HG02943 (cell line): ENCODE measurements at regions not wholly inside any gene's neighbourhood (a gene's known extent, or its start where the extent isn't known, plus 50 kb on each side); places are given as distances from the start of the nearest gene placed in this dataset.

Experiments used
- ATAC-seq: cut with Tn5 transposase; IDR thresholded peaks from one replicate; pipeline ENCODE4 v1.9.1; 2021; ENCODE audit warnings: mild to moderate bottlenecking, low read depth, moderate library complexity; ENCODE audit not compliant: unreplicated experiment

- ATAC-seq = no peak
Observed at GRCh38 chr10:84766923-84767322, 438.5 kb downstream of the CCSER2 start.

DNA sequence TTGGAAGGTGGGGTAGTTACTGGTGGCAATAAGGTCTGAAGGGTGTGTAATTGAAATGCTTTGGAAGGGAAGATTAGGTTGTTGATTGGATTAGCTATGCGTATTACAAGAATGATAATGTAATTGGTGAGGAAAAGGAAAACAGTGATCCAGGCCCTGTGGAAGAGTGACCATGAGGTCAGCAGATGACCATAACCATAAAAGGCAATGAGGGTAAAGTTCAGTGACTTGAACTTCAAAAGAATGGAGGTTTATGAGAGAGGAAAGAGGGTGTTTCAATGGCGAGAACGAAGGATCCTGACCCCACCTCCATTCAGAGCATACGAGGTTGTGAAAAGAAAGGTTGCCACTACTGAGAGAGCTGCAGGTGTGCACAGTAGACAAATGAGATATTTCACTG, 439.7 kb downstream of the CCSER2 start:
- no peak for ATAC-seq

GRCh38 chr10:84770824-84771223, 442.4 kb downstream of the CCSER2 start:
- no peak for ATAC-seq

GRCh38 chr10:84783386-84783785, 455.0 kb downstream of the CCSER2 start:
- peak; percentile 71 for ATAC-seq

DNA sequence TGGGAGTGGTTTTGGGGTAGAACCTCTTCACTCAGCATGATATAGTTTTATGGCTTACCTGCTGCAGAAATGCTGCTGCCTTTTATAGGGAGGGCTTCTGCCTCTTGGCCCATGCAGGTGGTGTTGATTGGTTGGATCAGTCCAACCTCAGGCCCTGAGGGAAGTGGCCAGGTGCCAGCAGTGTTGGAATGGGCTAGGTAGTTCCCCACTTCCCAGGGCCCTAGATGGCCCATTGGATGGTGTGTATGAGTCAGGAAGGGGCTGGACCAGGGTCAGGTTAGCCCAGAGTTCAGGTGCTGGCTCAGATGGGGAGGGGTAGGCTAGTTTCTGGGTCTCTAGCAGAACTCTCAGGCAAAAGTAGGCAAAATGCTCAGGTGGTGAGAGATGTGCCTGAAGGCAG, 455.5 kb downstream of the CCSER2 start:
- no peak for ATAC-seq

- no peak for ATAC-seq
Observed at GRCh38 chr10:84784749-84785148, 456.4 kb downstream of the CCSER2 start.

GRCh38 chr10:84789026-84789425, 460.6 kb downstream of the CCSER2 start:
- no peak for ATAC-seq

DNA sequence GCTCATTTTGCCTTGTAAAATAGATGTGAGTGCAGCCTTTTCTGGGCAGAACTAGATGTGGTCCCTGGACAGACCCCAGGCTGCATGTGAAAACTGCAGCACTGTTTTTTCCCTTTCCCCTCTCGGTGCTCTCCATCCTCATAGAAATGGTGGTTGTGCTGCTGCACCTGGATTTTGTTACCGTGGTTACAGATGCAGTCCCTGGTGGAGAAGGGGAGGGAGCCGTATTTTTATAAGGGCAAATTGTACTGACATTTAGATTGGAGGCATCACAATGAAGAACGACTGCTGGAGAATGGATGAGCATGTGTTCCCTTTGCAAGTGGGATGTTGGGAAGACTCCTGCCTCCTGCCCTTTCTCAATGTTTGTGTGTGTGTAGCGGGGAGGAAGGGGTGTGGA, 469.9 kb downstream of the CCSER2 start:
- no peak for ATAC-seq

DNA sequence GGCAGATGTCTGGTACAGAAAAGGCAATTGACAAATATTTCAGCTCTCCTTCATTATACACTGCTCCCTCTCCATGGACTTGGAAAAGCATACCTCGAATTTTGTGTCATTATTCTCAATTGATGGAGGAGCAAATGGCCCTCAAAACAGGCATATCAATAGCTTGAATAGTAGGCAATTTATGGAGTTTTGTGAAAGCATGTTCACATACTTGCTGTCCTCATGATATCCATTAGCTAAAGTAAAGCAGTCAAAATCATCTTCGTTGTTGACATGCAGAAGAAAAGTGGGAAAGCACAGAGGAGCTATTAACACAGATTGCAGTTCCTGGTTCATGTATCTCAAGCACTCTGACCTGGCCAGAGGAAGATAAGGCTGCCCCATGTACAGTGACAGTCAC, 472.8 kb downstream of the CCSER2 start:
- ATAC-seq = no peak

DNA sequence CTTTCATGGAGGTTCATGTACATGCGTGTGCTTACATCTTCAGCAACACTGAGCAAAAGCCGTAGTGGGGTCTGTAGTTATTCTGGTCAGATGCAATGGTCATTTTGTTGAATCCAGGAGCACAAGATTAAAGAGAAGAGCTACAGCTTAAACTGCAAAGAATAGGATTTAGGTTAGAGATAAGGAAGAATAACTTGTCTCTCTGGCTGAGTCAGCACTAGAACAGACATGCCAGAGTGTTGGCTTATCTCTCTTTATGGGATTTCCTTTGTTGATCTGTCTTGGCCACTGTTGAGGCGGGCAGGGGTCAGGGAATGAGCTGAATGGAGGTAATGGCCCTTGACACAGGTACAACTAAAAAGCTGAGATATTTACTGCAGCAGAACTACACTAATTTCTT, 473.5 kb downstream of the CCSER2 start:
- no peak for ATAC-seq

DNA sequence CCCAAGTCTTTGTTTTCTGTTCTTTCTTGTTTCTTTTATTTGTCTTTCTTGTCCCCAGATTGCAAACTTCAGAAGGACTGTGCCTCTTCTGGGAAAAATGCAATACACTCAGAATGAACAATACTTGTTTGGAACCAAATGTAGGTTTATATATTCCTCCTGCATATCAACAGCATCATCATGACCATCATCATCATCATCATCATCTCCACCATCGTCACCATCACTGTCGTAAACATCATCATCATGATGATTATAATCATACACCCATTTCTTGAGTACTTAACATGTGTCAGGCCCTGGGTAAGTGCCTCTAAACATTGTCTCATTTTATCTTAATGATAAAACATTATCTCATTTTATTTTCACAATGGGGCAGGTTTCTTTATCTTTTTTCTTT, 476.8 kb downstream of the CCSER2 start:
- no peak for ATAC-seq

GRCh38 chr10:84811113-84811512, 482.7 kb downstream of the CCSER2 start:
- no peak for ATAC-seq

DNA sequence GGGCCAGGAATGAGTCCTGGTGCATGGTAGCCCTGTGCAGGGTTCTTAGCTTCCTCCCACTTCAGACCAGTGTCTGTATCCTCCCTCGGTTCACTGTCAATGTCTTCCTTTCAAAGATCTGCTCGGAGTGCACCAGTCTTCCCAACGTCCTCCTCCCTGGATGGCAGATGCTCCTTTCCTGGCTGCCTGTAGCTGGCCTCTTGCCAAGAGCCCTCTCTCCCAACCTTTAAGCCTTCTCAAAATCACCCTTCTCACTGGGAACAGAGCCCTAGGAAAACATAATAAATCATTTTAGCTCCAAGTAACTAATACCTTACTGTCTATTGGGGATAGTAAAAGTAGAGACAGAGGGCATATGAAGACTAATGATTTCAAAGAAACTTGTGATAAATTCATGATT, 490.6 kb downstream of the CCSER2 start:
- ATAC-seq = no peak

GRCh38 chr10:84820120-84820519, 491.7 kb downstream of the CCSER2 start:
- no peak for ATAC-seq

GRCh38 chr10:84820596-84820995, 492.2 kb downstream of the CCSER2 start:
- ATAC-seq = no peak

DNA sequence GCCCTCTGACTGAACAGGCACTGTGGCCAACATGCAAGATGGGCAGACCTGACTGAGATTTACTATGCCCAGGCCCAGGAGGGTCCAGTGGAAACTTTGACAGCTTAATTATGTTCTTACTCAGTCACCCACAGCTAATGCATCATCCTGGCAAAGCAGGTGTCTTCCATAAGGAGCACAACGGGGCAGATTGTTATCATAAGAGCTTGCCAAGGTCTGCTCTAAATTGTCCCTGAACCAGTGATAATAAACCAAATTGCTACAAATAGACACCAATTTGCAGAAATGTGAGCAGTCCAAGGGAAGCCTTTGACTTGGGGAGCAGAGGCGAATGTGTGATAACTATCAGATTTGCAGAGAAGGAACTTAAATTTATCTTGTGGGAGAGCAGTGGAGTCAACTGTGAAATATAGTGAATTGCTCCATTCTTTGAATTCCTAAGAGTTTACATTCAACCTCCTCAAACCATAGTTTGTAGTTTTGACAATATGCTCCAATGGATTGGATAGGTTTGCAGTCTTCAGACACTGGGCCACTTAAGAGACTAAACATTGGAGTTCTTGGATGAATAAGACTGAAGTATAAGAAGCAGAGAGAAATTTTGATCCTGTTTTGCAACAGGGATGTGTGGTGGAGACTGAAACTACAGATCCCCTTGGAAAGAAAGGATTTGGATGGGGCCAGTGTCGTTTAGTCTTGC, 494.7 kb downstream of the CCSER2 start:
- no peak for ATAC-seq

DNA sequence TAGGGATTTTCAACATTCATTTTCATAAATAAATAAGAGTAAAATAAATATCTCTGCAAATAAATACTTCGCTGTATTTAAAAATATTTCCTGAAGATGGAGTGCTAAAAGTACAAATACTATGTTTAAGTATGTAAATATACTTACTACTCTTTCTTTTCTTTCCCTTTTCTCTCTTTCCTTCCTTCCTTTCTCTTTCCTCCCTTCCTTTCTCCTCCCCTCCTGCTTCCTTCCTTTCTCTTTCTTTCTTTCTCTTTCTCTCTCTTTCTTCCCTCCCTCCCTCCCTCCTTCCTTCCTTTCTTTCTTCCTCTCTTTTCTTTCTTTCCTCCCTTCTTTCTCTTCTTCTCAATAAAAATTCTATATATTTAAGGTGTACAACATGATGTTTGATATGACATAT, 496.1 kb downstream of the CCSER2 start:
- ATAC-seq = no peak

DNA sequence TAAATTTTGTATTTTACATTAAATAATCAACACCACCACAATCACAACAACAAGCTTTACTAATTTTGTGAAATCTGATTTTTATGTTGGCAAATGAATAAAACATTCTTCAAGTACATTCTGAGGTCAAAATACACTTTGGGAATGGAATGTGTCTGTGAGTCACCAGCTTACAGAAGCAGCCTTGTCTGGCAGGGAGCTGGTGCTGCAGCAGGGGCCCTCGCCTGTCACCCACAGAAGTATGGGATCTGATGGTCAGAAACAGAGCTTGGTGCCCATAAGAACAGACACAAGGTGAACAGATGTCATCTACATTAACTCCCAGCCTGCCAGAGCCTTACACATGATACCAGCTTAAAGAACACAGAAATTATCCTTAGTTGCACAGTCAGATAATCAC, 496.9 kb downstream of the CCSER2 start:
- ATAC-seq = no peak

- ATAC-seq = no peak
Observed at GRCh38 chr10:84826704-84827103, 498.3 kb downstream of the CCSER2 start.

- no peak for ATAC-seq
Observed at GRCh38 chr10:84829131-84829530, 500.7 kb downstream of the CCSER2 start.

DNA sequence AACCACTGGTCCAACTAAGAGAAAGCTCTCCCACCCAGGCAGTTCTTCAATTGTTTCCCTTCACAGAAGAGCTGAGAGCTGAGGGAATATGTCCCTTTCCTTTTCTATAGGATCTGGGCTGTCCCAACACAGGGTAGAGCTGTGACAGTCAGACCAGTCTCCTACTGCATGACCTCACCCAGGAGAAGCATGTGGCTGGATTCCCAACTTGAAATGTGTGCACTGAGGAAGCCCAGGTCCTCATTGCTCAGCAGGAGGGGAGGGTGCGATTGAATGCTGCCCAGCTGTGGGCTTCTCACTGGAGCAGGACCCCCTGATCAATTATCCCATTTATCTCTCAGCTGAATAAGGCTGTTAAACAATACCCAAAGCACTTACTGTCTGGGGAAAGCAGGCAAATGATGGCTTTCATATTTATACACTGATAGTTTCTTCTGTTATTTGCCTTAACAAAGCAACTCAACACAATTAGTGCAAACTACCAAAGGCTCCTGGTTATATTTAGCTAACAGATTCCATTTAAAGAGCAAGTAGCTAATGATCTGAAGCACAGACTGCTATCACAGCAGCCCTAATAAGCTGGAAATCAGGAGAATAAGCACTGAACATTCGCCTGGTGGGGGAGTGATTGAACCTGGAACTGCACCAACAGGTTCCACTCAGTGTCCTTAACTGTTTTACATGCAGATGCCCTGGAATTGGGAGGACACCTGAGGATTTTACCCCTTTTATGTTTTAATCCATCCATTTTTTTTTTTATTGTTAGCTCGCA, 508.8 kb downstream of the CCSER2 start:
- ATAC-seq = no peak

DNA sequence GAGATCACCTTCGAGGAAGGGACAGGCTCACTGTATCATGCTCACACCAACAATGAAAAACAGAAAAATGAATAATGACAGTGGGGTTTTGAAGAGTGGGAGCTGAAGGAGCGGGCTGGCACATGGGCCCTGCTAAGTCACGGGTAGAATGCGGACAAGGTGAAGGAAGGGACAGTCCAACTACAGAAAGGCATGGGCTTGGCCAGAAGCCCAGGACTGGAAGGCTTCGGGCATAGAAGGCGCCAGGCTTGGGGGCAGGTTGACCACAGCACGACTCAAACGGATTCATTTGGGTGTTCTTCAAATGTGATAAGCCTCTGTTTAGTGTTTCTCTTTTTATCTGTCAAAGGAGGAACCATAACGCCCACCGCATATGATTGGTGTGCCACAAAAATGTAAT, 509.5 kb downstream of the CCSER2 start:
- no peak for ATAC-seq
